H1 (cell line): ENCODE measurements at regions not wholly inside any gene's neighbourhood (a gene's known extent, or its start where the extent isn't known, plus 50 kb on each side); places are given as distances from the start of the nearest gene placed in this dataset.

Source experiments
- CTCF ChIA-PET: fragments of 300-600 bp; sonication (Branson Sonifier 250); formaldehyde crosslinking; loops from one replicate; lab custom pipeline; 2021; ENCODE audit not compliant: partially characterized antibody; lab: Charles Lee
- POLR2A ChIA-PET: fragments of 300-600 bp; sonication (Branson Sonifier 250); formaldehyde crosslinking; loops from one replicate; lab custom pipeline; 2021; ENCODE audit warnings: inconsistent platforms; ENCODE audit not compliant: partially characterized antibody; lab: Charles Lee
- DNase-seq, 2 experiments: peaks; one replicate each; pipeline versions ENCODE4 v3.0.0 to v3.0.0-alpha.2; 2010 to 2022; ENCODE audit warnings: low spot score in 2 of 2, low read depth in 1 of 2, mixed read lengths in 1 of 2
- FAIRE-seq: peaks from 2 replicates; lab custom pipeline; 2011; peaks lifted over from hg19 to GRCh38; lab: Jason Lieb, UNC
- H2AFZ ChIP-seq: 2 replicates; pipeline ENCODE4 v1.8.1; 2012; ENCODE audit warnings: low read length, inconsistent platforms
- H2AK5ac ChIP-seq: 2 replicates; pipeline ENCODE4 v1.6.1; 2013; ENCODE audit warnings: low read depth, low read length
- H2BK120ac ChIP-seq: replicated peaks from 2 replicates; pipeline ENCODE3; 2013; ENCODE audit warnings: low read depth, low read length, inconsistent platforms
- H2BK12ac ChIP-seq: 2 replicates; pipeline ENCODE4 v1.6.1; 2013; ENCODE audit warnings: low read depth, low read length
- H2BK15ac ChIP-seq: 2 replicates; pipeline ENCODE4 v1.6.1; 2013; ENCODE audit warnings: low read length
- H2BK20ac ChIP-seq: 2 replicates; pipeline ENCODE4 v1.6.1; 2013; ENCODE audit warnings: low read length
- H2BK5ac ChIP-seq: 2 replicates; pipeline ENCODE4 v1.6.1; 2013; ENCODE audit warnings: low read depth, low read length
- H3K14ac ChIP-seq: 2 replicates; pipeline ENCODE4 v1.6.1; 2013; ENCODE audit warnings: inconsistent platforms; ENCODE audit not compliant: insufficient read length
- H3K18ac ChIP-seq: 2 replicates; pipeline ENCODE4 v1.6.1; 2013; ENCODE audit warnings: low read length; ENCODE audit errors: extremely low read depth
- H3K23ac ChIP-seq: 2 replicates; pipeline ENCODE4 v1.6.1; 2013; ENCODE audit warnings: inconsistent platforms; ENCODE audit not compliant: insufficient read length
- H3K23me2 ChIP-seq: 2 replicates; pipeline ENCODE4 v1.6.1; 2013; ENCODE audit warnings: low read depth, low read length
- H3K27ac ChIP-seq: 2 replicates; pipeline ENCODE4 v1.6.1; 2011; ENCODE audit warnings: low read depth, low read length, inconsistent platforms
- H3K27me3 ChIP-seq, 4 experiments: replicated peaks in 1 of 4; 1 replicate in 1 of 4; 2 replicates in 3 of 4; pipeline versions ENCODE4 v1.6.1 to v1.8.1; 2011 to 2013; ENCODE audit warnings: low read length in 3 of 4, mild to moderate bottlenecking in 3 of 4, inconsistent platforms in 2 of 4, mixed read lengths in 2 of 4, moderate library complexity in 1 of 4; ENCODE audit not compliant: control insufficient read depth in 3 of 4, insufficient read depth in 3 of 4; ENCODE audit errors: extremely low read depth in 1 of 4
- H3K36me3 ChIP-seq, 4 experiments: 2 replicates each; pipeline versions ENCODE4 v1.6.1 to v1.8.1; 2011 to 2013; ENCODE audit warnings: mild to moderate bottlenecking in 4 of 4, low read length in 3 of 4, moderate library complexity in 2 of 4, control low read depth in 1 of 4, inconsistent platforms in 1 of 4; ENCODE audit not compliant: insufficient read depth in 4 of 4, control insufficient read depth in 2 of 4
- H3K4ac ChIP-seq: replicated peaks from 2 replicates; pipeline ENCODE3; 2013; ENCODE audit warnings: low read length, low read depth, mixed read lengths, inconsistent platforms; ENCODE audit not compliant: insufficient read length
- H3K4me1 ChIP-seq, 4 experiments: replicated peaks in 1 of 4; 1 replicate in 1 of 4; 2 replicates in 3 of 4; pipeline versions ENCODE4 v1.6.1 to v1.8.1; 2011 to 2013; ENCODE audit warnings: low read length in 3 of 4, inconsistent platforms in 2 of 4, mixed read lengths in 1 of 4; ENCODE audit not compliant: insufficient read depth in 4 of 4, control insufficient read depth in 3 of 4
- H3K4me2 ChIP-seq, 2 experiments: 2 replicates each; pipeline versions ENCODE4 v1.6.1 to v1.8.1; 2011 to 2013; ENCODE audit warnings: low read depth in 2 of 2, low read length in 2 of 2, control low read depth in 1 of 2, inconsistent platforms in 1 of 2, mild to moderate bottlenecking in 1 of 2; ENCODE audit not compliant: insufficient read depth in 1 of 2
- H3K4me3 ChIP-seq, 4 experiments: fragments of 200-600, 300-600 bp in 1 of 4; sonication (generic), shearing (Covaris generic), sonication (Bioruptor Twin) in 1 of 4; 2 replicates each; pipeline versions ENCODE4 v1.5.1 to v1.8.1; 2011 to 2016; ENCODE audit warnings: low read length in 4 of 4, low read depth in 3 of 4, control low read depth in 2 of 4, inconsistent platforms in 2 of 4, mild to moderate bottlenecking in 2 of 4, mixed read lengths in 1 of 4, moderate library complexity in 1 of 4; ENCODE audit not compliant: insufficient read depth in 2 of 4; ENCODE audit errors: extremely low read depth in 1 of 4
- H3K56ac ChIP-seq: replicated peaks from 2 replicates; pipeline ENCODE3; 2013; ENCODE audit warnings: low read depth, mild to moderate bottlenecking, mixed read lengths, low read length, inconsistent platforms; ENCODE audit not compliant: insufficient read length
- H3K79me1 ChIP-seq: 2 replicates; pipeline ENCODE4 v1.6.1; 2013; ENCODE audit warnings: low read depth, low read length, control low read depth
- H3K79me2 ChIP-seq, 2 experiments: 2 replicates each; pipeline versions ENCODE4 v1.6.1 to v1.8.1; 2012 to 2013; ENCODE audit warnings: low read length in 2 of 2, mild to moderate bottlenecking in 2 of 2, inconsistent platforms in 1 of 2; ENCODE audit not compliant: insufficient read depth in 2 of 2, control insufficient read depth in 1 of 2
- H3K9ac ChIP-seq, 4 experiments: replicated peaks in 1 of 4; 1 replicate in 1 of 4; 2 replicates in 3 of 4; pipeline versions ENCODE4 v1.6.1 to v1.8.1; 2011 to 2013; ENCODE audit warnings: low read depth in 3 of 4, low read length in 3 of 4, control low read depth in 2 of 4, mild to moderate bottlenecking in 2 of 4, moderate library complexity in 2 of 4, inconsistent platforms in 1 of 4; ENCODE audit errors: extremely low read depth in 1 of 4
- H3K9me3 ChIP-seq, 2 experiments: 2 replicates each; pipeline versions ENCODE4 v1.6.1 to v1.8.1; 2012 to 2013; ENCODE audit warnings: mild to moderate bottlenecking in 2 of 2, moderate library complexity in 2 of 2, control low read depth in 1 of 2, inconsistent platforms in 1 of 2, low read depth in 1 of 2, low read length in 1 of 2, mixed read lengths in 1 of 2; ENCODE audit not compliant: insufficient read depth in 2 of 2
- H4K20me1 ChIP-seq, 2 experiments: replicated peaks in 1 of 2; 2 replicates each; pipeline versions ENCODE3 to v1.8.1; 2011 to 2013; ENCODE audit warnings: inconsistent platforms in 2 of 2, low read length in 2 of 2, mild to moderate bottlenecking in 1 of 2; ENCODE audit not compliant: insufficient read depth in 2 of 2, control insufficient read depth in 1 of 2
- H4K5ac ChIP-seq: 2 replicates; pipeline ENCODE4 v1.6.1; 2013; ENCODE audit warnings: low read length, low read depth, mixed read lengths, inconsistent platforms; ENCODE audit not compliant: insufficient read length
- H4K8ac ChIP-seq: 2 replicates; pipeline ENCODE4 v1.8.0; 2013; ENCODE audit warnings: mild to moderate bottlenecking, moderate library complexity, low read length, inconsistent platforms; ENCODE audit not compliant: insufficient read depth; ENCODE audit errors: extremely low read depth
- H4K91ac ChIP-seq: replicated peaks from 2 replicates; pipeline ENCODE3; 2013; ENCODE audit warnings: low read length, mixed read lengths, inconsistent platforms; ENCODE audit not compliant: insufficient read length
- CREB1 ChIP-seq: IDR thresholded peaks from 2 replicates; pipeline ENCODE4 v1.6.1; 2012; ENCODE audit warnings: inconsistent platforms
- E2F6 ChIP-seq: IDR thresholded peaks from 2 replicates; pipeline ENCODE4 v1.6.1; 2012; ENCODE audit warnings: inconsistent platforms
- MAFK ChIP-seq: IDR thresholded peaks from 2 replicates; pipeline ENCODE4 v1.6.1; 2012; ENCODE audit warnings: low read depth, mild to moderate bottlenecking, improper control_type of control experiment, low read length
- NRF1 ChIP-seq: IDR thresholded peaks from 2 replicates; pipeline ENCODE4 v1.6.1; 2011; ENCODE audit warnings: mild to moderate bottlenecking, low read depth, low read length, improper control_type of control experiment
- PHF8 ChIP-seq: fragments of 200-600 bp; sonication (generic); conservative IDR thresholded peaks from 2 replicates; pipeline ENCODE4 v1.7.1; 2012; ENCODE audit warnings: low read depth, mild to moderate bottlenecking, inconsistent platforms, low read length, moderate library complexity
- SIX5 ChIP-seq: IDR thresholded peaks from 2 replicates; pipeline ENCODE4 v1.6.1; 2011; ENCODE audit warnings: mild to moderate bottlenecking, low read depth, low read length
- YY1 ChIP-seq: IDR thresholded peaks from 2 replicates; pipeline ENCODE4 v1.6.1; 2011; ENCODE audit warnings: low read depth, mild to moderate bottlenecking, low read length
- ZNF274 ChIP-seq: IDR thresholded peaks from 2 replicates; pipeline ENCODE4 v1.7.0; 2012; ENCODE audit warnings: low read length, borderline replicate concordance; ENCODE audit errors: extremely low read depth
- WGBS, 2 experiments: shearing (Covaris generic) in 1 of 2; methylation state at CpG; one replicate each; pipeline versions ENCODE4 v1.1.6 to v1.1.7; 2013 to 2015; ENCODE audit warnings: low lambda C conversion rate in 2 of 2, mixed read lengths in 2 of 2, inconsistent platforms in 1 of 2, low coverage in 1 of 2, missing lambda C conversion rate in 1 of 2; ENCODE audit not compliant: insufficient replicate concordance in 2 of 2, insufficient coverage in 1 of 2, insufficient read length in 1 of 2; ENCODE audit errors: extremely low coverage in 1 of 2, missing lambda C conversion rate in 1 of 2; 5-methylcytosine and 5-hydroxymethylcytosine counted together

GRCh38 chr22:47781427-47782111 is 1019.1 kb downstream of the TBC1D22A start:
- Histone ChIP-seq H3K79me2 (no peaks in the 10 kb centered on the region), H3K9me3 (no peaks in the 10 kb centered on the region), H3K56ac (no peak overlapping the region), H3K4me3 (no peak overlapping the region), H2BK5ac (no peak overlapping the region; the same call in 1 of the 2 replicates), H3K4me2 (no peak overlapping the region), H4K8ac (no peak overlapping the region), H3K27ac (no peak overlapping the region), H3K36me3 (no peaks in the 10 kb centered on the region), H3K23me2 (no peaks in the 10 kb centered on the region), H3K23ac (no peak overlapping the region), H3K27me3 (no peaks in the 10 kb centered on the region; a peak in 1 of 7 replicates), H2BK120ac (no peak overlapping the region), H2AFZ (no peak overlapping the region), H4K5ac (no peak overlapping the region), H3K4ac (no peak overlapping the region), H2BK15ac (no peak overlapping the region), H3K79me1 (no peaks in the 10 kb centered on the region), H2AK5ac (no peak overlapping the region), H3K18ac (no peak overlapping the region), H4K20me1 (no peaks in the 10 kb centered on the region), H2BK12ac (no peak overlapping the region; the same call in 1 of the 2 replicates), H4K91ac (no peak overlapping the region), H3K14ac (no peak overlapping the region), H3K4me1 (no peaks in the 10 kb centered on the region), H2BK20ac (no peak overlapping the region), H3K9ac (no peak overlapping the region)
- WGBS, 2 experiments: 93% methylated on average over 20 of the region's 20 CpGs; no CpG with 5 or more reads in 1 of the 2 experiments
- ChIA-PET POLR2A (no interaction called here), CTCF (interaction anchor here (0.8 kb wide), 1 partner anchor 148 kb away, joined by 3 read pairs; no protein-coding TSS in a partner anchor)
- no peak for FAIRE-seq
- no peak for TF ChIP-seq SIX5
- TF ChIP-seq NRF1: no peak
- no peak for TF ChIP-seq CREB1
- no peak for TF ChIP-seq PHF8
- TF ChIP-seq MAFK: no peak
- no peak for TF ChIP-seq YY1
- TF ChIP-seq E2F6: no peak
- no peak for TF ChIP-seq ZNF274
- DNase-seq: peak in 1 of 2 experiments; percentile 13
